C4-2B (cell line): ENCODE measurements at regions not wholly inside any gene's neighbourhood (a gene's known extent, or its start where the extent isn't known, plus 50 kb on each side); places are given as distances from the start of the nearest gene placed in this dataset.

Experiments used
- CTCF ChIP-seq: fragments of 450-650 bp; conservative IDR thresholded peaks from 2 replicates; pipeline ENCODE4 v1.5.1; 2017; ENCODE audit warnings: mild to moderate bottlenecking
- ZFX ChIP-seq: fragments of 450-650 bp; IDR thresholded peaks from 2 replicates; pipeline ENCODE4 v1.6.1; 2017

DNA sequence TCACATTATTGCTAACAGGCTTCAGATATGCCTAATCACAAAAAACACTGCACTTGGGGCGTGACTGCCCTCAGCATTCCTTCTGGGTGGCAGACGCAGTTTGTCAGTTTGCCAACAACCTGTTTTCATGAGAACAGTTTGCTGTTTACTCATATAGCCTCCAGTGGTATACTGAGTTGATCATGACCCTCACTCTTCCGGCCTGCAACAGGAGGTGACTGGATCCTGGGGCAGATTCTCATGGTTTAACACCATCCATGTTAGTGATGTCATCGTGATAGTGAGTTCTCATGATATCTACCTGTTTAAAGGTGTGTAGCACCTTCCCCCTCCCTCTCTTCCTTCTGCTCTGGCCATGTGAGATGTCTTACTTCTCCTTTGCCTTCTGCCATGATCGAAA lies 555.2 kb downstream of the PLPP3 start:
- TF ChIP-seq CTCF (no peak), ZFX (no peak)
